GM19438 (cell line): ENCODE measurements at regions not wholly inside any gene's neighbourhood (a gene's known extent, or its start where the extent isn't known, plus 50 kb on each side); places are given as distances from the start of the nearest gene placed in this dataset.
"Not testable (repeated sequence)": the region's sequence is repeated elsewhere in the genome, so short reads cannot be mapped to it uniquely, and the experiment has no call there.

ENCODE experiments used
- ATAC-seq: cut with Tn5 transposase; IDR thresholded peaks from one replicate; pipeline ENCODE4 v1.9.1; 2021; ENCODE audit warnings: low read depth; ENCODE audit not compliant: unreplicated experiment

GRCh38 chr1:181251713-181252075 lies 163.2 kb downstream of the IER5 start:
- ATAC-seq = no peak

- ATAC-seq = not testable (repeated sequence)
Observed at GRCh38 chr1:181253601-181254000, 165.1 kb downstream of the IER5 start.

- ATAC-seq = no peak
Observed at GRCh38 chr1:181255270-181255929, 166.9 kb downstream of the IER5 start.

GRCh38 chr1:181257117-181257516 lies 168.6 kb downstream of the IER5 start:
- peak; percentile 87 for ATAC-seq

- ATAC-seq = no peak
Observed at GRCh38 chr1:181259026-181259745, 170.7 kb downstream of the IER5 start.

GRCh38 chr1:181260271-181260670 lies 171.8 kb downstream of the IER5 start:
- ATAC-seq = no peak

GRCh38 chr1:181260994-181261393 lies 172.5 kb downstream of the IER5 start:
- ATAC-seq = no peak

GRCh38 chr1:181262069-181262468 lies 173.6 kb downstream of the IER5 start:
- ATAC-seq = no peak

GRCh38 chr1:181263444-181263843 lies 174.9 kb downstream of the IER5 start:
- no peak for ATAC-seq

- no peak for ATAC-seq
Observed at GRCh38 chr1:181264821-181265220, 176.3 kb downstream of the IER5 start.

GRCh38 chr1:181284978-181285377 lies 196.5 kb downstream of the IER5 start:
- ATAC-seq = no peak

- ATAC-seq = no peak
Observed at GRCh38 chr1:181295217-181295616, 188.1 kb upstream of the CACNA1E start.

- no peak for ATAC-seq
Observed at GRCh38 chr1:181296180-181296579, 187.1 kb upstream of the CACNA1E start.

- ATAC-seq = no peak
Observed at GRCh38 chr1:181308098-181308497, 175.2 kb upstream of the CACNA1E start.

GRCh38 chr1:181310560-181310959 lies 172.8 kb upstream of the CACNA1E start:
- ATAC-seq = no peak

- ATAC-seq = no peak
Observed at GRCh38 chr1:181312946-181313345, 170.4 kb upstream of the CACNA1E start.

GRCh38 chr1:181313466-181313865 lies 169.9 kb upstream of the CACNA1E start:
- ATAC-seq = no peak

- no peak for ATAC-seq
Observed at GRCh38 chr1:181314010-181314409, 169.3 kb upstream of the CACNA1E start.

- no peak for ATAC-seq
Observed at GRCh38 chr1:181314959-181315358, 168.4 kb upstream of the CACNA1E start.

GRCh38 chr1:181317261-181317930 lies 165.9 kb upstream of the CACNA1E start:
- no peak for ATAC-seq

GRCh38 chr1:181318022-181318857 lies 165.1 kb upstream of the CACNA1E start:
- no peak for ATAC-seq
